Thyroid gland (tissue), 4 donors: ENCODE measurements at regions not wholly inside any gene's neighbourhood (a gene's known extent, or its start where the extent isn't known, plus 50 kb on each side); places are given as distances from the start of the nearest gene placed in this dataset.

Experiments
- DNase-seq, 2 donors: peaks; one replicate each; pipeline ENCODE4 v3.0.0-alpha.2; 2019
- H3K27ac ChIP-seq, 3 donors: fragments of 200-600 bp; sonication (generic); 1 replicate in 2 of 3; 2 replicates in 1 of 3; pipeline ENCODE4 v1.5.1; 2016 to 2019; ENCODE audit warnings: mild to moderate bottlenecking in 1 of 3, moderate library complexity in 1 of 3
- H3K27me3 ChIP-seq: fragments of 200-600 bp; sonication (generic); one replicate; pipeline ENCODE4 v1.5.1; 2019
- H3K36me3 ChIP-seq, 2 donors: fragments of 200-600 bp; sonication (generic); one replicate each; pipeline ENCODE4 v1.5.1; 2016 to 2019
- H3K4me1 ChIP-seq, 2 donors: fragments of 200-600 bp; sonication (generic); one replicate each; pipeline ENCODE4 v1.5.1; 2017 to 2019
- H3K4me3 ChIP-seq, 3 donors: fragments of 200-600 bp; sonication (generic); replicated peaks in 1 of 3; 1 replicate in 2 of 3; 2 replicates in 1 of 3; pipeline ENCODE4 v1.5.1; 2016; ENCODE audit warnings: mild to moderate bottlenecking in 1 of 3
- H3K9me3 ChIP-seq: fragments of 200-600 bp; sonication (generic); one replicate; pipeline ENCODE4 v1.5.1; 2017
- CTCF ChIP-seq, 6 experiments: fragments of 200-600 bp in 3 of 6; fragments of 450-650 bp in 3 of 6; sonication (generic) in 3 of 6; IDR thresholded peaks; one replicate each; pipeline ENCODE4 v1.5.1; 2016 to 2019; ENCODE audit warnings: antibody characterized with exemption in 6 of 6, mild to moderate bottlenecking in 2 of 6, inconsistent platforms in 1 of 6, moderate library complexity in 1 of 6
- POLR2A ChIP-seq, 2 donors: fragments of 450-650 bp; IDR thresholded peaks; one replicate each; pipeline ENCODE4 v1.6.1; 2017; ENCODE audit warnings: antibody characterized with exemption in 2 of 2, mild to moderate bottlenecking in 2 of 2, moderate library complexity in 1 of 2
- whole genome bisulfite sequencing, 2 donors: methylation state at CpG; one replicate each; pipeline ENCODE4 v1.1.5; 2017; 5-methylcytosine and 5-hydroxymethylcytosine counted together
- intact Hi-C: fragments of 100-400 bp; cut with DNase I; formaldehyde crosslinking; loops from one replicate; pipeline ENCODE4 v1.15.1; 2023

- H3K4me3 ChIP-seq: no peak overlapping the region
- 25 to 35% methylated on average over 1 of the region's 1 CpG for WGBS, 2 donors
- no peak for TF ChIP-seq POLR2A (IDR thresholded peaks at IDR 0.05)
- no peak for TF ChIP-seq CTCF (IDR thresholded peaks at IDR 0.05)
- DNase-seq: no peak
- no peaks in the 10 kb centered on the region for H3K36me3 ChIP-seq
- no peak overlapping the region for H3K27ac ChIP-seq
- intact Hi-C loops: no loop called here
- H3K4me1 ChIP-seq: no peaks in the 10 kb centered on the region
- H3K27me3 ChIP-seq: no peaks in the 10 kb centered on the region
- no peaks in the 10 kb centered on the region for H3K9me3 ChIP-seq
Measured at GRCh38 chr6:14951704-14952103, 294.2 kb upstream of the JARID2 start.

- 84 to 96% methylated on average over 6 of the region's 6 CpGs for WGBS, 2 donors
- intact Hi-C loops: no loop called here
- TF ChIP-seq CTCF (IDR thresholded peaks at IDR 0.05) (no peak), POLR2A (IDR thresholded peaks at IDR 0.05) (no peak)
- no peaks in the 10 kb centered on the region for H3K9me3 ChIP-seq
- no peak overlapping the region for H3K4me3 ChIP-seq
- no peaks in the 10 kb centered on the region for H3K27me3 ChIP-seq
- no peak for DNase-seq
- H3K36me3 ChIP-seq: no peaks in the 10 kb centered on the region
- H3K4me1 ChIP-seq: no peaks in the 10 kb centered on the region
- H3K27ac ChIP-seq: no peak overlapping the region
Measured at GRCh38 chr6:14953836-14954235, 292.0 kb upstream of the JARID2 start.

- peaks cover 0 to 6% of the 10 kb centered on the region in 2 donors for H3K4me1 ChIP-seq
- H3K9me3 ChIP-seq: no peaks in the 10 kb centered on the region
- WGBS, 2 donors: 82 to 88% methylated on average over 7 of the region's 7 CpGs
- no peaks in the 10 kb centered on the region for H3K36me3 ChIP-seq
- DNase-seq: no peak
- H3K4me3 ChIP-seq: no peak overlapping the region
- H3K27me3 ChIP-seq: no peaks in the 10 kb centered on the region
- intact Hi-C loops: no loop called here
- no peak for TF ChIP-seq CTCF (IDR thresholded peaks at IDR 0.05)
- TF ChIP-seq POLR2A (IDR thresholded peaks at IDR 0.05): no peak
- no peak overlapping the region for H3K27ac ChIP-seq
Measured at GRCh38 chr6:14957355-14958059, 288.4 kb upstream of the JARID2 start.

- Histone ChIP-seq H3K27me3 (no peaks in the 10 kb centered on the region), H3K36me3 (no peaks in the 10 kb centered on the region), H3K9me3 (no peaks in the 10 kb centered on the region), H3K27ac (no peak overlapping the region), H3K4me3 (no peak overlapping the region), H3K4me1 (peaks cover 0 to 8% of the 10 kb centered on the region in 2 donors)
- intact Hi-C loops: no loop called here
- no peak for TF ChIP-seq CTCF (IDR thresholded peaks at IDR 0.05)
- TF ChIP-seq POLR2A (IDR thresholded peaks at IDR 0.05): no peak
- WGBS, 2 donors: 86 to 88% methylated on average over 6 of the region's 6 CpGs
- DNase-seq: no peak
Measured at GRCh38 chr6:14959324-14959885, 286.5 kb upstream of the JARID2 start.

- Histone ChIP-seq H3K27ac (no peak overlapping the region), H3K9me3 (no peaks in the 10 kb centered on the region), H3K4me3 (no peak overlapping the region), H3K4me1 (peaks cover 0 to 8% of the 10 kb centered on the region in 2 donors), H3K27me3 (no peaks in the 10 kb centered on the region), H3K36me3 (no peaks in the 10 kb centered on the region)
- TF ChIP-seq CTCF (IDR thresholded peaks at IDR 0.05) (no peak), POLR2A (IDR thresholded peaks at IDR 0.05) (no peak)
- DNase-seq: no peak
- 79 to 83% methylated on average over 11 of the region's 11 CpGs for WGBS, 2 donors
- intact Hi-C loops: no loop called here
Measured at GRCh38 chr6:14964556-14965270, 281.2 kb upstream of the JARID2 start.
